Right renal pelvis (tissue), 4 donors: ENCODE measurements at regions not wholly inside any gene's neighbourhood (a gene's known extent, or its start where the extent isn't known, plus 50 kb on each side); places are given as distances from the start of the nearest gene placed in this dataset.
"Not testable (repeated sequence)": the region's sequence is repeated elsewhere in the genome, so short reads cannot be mapped to it uniquely, and the experiment has no call there.

Experiments used
- DNase-seq, 4 donors: peaks; one replicate each; pipeline ENCODE4 v3.0.0-alpha.2; 2013; ENCODE audit warnings: low read depth in 4 of 4, low spot score in 3 of 4, missing footprints in 1 of 4

DNA sequence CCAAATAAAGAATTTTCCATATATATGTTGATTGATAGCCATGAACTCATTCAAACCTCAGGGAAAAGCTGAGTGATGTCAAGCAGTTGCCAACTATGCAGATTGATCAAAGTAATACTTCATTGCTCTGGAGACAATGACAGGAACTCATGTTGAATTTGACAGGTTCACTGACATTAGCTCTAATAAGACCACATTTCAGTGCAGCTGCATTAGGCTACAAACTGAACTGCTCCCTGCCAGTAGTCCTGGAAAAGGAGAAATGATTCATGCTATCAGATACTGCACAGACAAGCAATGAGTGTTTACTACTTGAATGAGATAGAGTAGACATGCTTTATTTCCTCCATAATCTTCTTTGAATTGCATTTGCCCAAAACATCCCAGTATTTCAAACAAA lies 948.4 kb downstream of the MRPL39 start:
- DNase-seq = no peak

- no peak for DNase-seq
These were observed 949.3 kb downstream of the MRPL39 start for GRCh38 chr21:24658026-24658425.

GRCh38 chr21:24649691-24650090 lies 957.6 kb downstream of the MRPL39 start:
- no peak for DNase-seq

- DNase-seq = no peak
These were observed 970.6 kb downstream of the MRPL39 start for GRCh38 chr21:24636696-24637095.

DNA sequence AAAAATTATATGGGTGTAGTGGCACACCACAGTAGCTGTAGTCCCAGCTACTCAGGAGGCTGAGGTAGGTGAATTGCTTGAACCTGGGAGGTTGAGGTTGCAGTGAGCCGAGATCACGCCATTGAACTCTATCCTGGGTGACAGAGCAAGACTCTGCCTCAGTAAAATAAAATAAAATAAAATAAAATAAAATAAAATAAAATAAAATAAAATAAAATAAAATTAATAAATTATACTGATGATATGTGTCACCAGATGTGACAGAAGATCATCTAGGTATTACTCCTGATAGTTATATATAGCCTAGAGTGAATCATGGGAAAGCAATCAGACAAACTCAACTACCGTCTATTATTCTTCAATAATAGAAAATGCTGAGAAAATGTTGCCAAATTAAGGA lies 972.5 kb downstream of the MRPL39 start:
- no peak for DNase-seq

GRCh38 chr21:24628536-24628935 lies 978.7 kb downstream of the MRPL39 start:
- no peak for DNase-seq

DNA sequence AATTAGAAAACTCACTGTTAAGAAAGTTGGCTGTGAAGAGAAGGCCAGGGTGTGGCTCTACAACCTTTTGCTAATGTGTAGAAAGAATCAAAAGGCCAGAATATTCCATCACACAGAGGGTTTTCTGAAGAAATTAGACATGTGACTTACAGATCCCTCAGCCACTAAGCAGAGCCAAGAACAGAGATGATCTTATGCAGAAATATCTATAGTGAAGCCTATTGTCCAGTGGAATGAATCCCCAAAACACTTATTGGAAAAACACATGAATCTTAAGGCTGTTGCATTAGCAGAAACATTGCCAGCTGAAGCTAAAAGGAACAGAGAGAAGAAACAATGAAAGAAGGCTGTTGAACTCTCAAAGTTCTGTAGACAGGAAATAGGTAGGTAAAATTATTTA lies 979.2 kb downstream of the MRPL39 start:
- DNase-seq = no peak

GRCh38 chr21:24617819-24618218 lies 989.5 kb downstream of the MRPL39 start:
- no peak for DNase-seq

- no peak for DNase-seq
These were observed 1013.2 kb downstream of the MRPL39 start for GRCh38 chr21:24594082-24594481.

DNA sequence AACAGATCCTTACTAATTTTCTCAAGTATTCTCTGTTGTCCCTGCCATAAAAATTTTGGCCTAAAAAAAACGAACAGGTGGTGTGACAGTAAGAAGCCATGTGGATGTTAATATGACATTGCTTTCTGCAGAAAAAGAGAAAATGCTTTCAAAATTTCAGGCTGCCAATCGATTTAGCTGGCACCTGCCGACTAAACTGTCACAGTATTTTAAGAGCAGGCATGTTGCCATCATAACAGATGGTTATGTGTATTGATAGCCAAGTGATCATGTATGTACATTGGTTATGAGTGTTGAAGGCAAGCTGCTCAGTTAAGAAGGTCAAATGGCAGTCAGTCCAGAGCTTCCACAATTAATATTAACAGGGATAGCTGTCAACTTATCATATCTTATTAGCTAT lies 1017.0 kb downstream of the MRPL39 start:
- no peak for DNase-seq

DNA sequence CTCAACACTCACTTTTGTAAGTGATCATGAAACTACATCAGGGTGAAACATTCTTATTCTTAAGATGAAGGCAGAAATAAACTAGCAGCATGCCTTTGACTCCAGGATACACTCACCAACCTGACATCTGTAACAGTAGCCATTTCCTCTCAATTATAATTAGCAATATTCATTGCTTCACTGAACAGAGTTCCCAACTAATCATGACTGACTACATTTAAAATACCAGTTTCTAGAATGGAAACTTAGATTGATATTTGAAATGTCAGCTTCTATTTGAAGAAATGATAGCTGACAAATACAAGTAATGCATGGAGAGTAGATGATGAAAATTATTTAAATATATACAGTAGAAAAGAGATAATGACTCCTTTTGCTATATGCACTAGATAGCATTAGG lies 1023.8 kb downstream of the MRPL39 start:
- DNase-seq = no peak

GRCh38 chr21:24577301-24577700 lies 1030.0 kb downstream of the MRPL39 start:
- DNase-seq = no peak

DNA sequence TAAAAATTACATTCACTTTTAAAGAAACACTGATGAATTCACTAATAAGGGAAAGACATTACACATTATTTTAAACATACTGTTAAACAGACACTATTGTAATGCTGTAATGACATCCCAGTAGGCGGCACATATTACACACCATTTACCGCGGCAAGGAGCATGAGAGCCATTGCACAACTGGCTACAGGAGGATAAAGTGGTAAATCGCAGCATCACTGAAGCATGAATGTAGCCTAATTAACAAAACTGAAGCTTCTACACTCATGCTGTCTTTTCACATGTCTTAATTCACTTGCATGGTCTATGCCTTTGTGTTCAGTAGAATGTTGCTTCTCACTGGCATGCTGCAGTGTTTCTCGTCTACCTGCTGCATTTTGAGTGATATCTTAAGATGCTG lies 1046.0 kb downstream of the MRPL39 start:
- no peak for DNase-seq

GRCh38 chr21:24552491-24552890 lies 1054.8 kb downstream of the MRPL39 start:
- DNase-seq = no peak

GRCh38 chr21:24545807-24546361 lies 1061.4 kb downstream of the MRPL39 start:
- DNase-seq = no peak

DNA sequence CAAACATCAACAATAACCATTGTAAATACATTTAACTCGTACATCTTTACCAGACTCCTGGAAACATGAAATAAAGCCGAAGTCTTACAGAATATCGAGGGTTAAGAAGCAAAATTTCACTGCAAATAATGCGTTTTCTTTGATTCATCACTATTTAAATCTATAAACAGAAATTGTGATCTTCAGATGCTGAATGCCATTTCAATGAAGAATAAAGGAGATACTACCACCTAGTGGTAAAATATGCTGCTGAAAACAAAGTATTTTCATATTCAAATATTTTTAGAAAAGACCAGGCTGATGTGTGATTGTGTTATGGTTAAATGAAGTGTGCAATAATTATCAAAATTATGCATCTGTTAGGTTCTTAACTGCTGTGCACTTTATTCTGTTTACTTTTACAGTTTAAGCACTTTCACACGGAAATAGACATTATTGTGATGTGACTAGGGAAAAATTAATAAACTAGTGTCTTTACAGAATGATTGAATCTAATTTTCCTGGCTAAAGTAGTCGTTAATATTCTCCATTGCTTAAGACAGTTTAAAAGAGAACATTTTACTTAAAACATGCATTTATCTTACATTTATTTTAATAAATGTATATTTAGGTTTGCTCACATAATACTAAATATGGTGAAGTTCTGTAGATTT lies 1093.1 kb downstream of the MRPL39 start:
- no peak for DNase-seq

GRCh38 chr21:24509131-24509530 lies 1098.2 kb downstream of the MRPL39 start:
- DNase-seq = no peak

GRCh38 chr21:24486973-24487372 lies 1120.3 kb downstream of the MRPL39 start:
- no peak for DNase-seq

DNA sequence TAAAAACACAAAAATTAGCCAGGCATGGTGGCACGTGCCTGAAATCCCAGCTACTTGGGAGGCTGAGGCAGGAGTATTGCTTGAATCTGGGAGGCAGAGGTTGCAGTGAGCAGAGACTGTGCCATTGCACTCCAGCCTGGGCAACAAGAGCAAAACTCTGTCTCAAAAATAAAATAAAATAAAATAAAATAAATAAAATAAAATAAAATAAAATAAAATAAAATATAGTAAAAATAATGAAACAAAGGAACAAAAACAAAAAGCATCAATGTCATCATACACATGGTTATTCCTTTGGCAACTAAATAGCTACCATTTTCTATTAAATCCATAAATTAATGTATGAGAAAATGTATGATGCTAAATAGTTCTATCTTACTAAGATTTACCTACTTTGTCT lies 1123.9 kb downstream of the MRPL39 start:
- DNase-seq = not testable (repeated sequence)

- no peak for DNase-seq
These were observed 1136.4 kb downstream of the MRPL39 start for GRCh38 chr21:24470852-24471251.

- DNase-seq = no peak
These were observed 1150.9 kb downstream of the MRPL39 start for GRCh38 chr21:24456358-24456757.

GRCh38 chr21:24450119-24450518 lies 1157.2 kb downstream of the MRPL39 start:
- DNase-seq = no peak

GRCh38 chr21:24445517-24445916 lies 1161.8 kb downstream of the MRPL39 start:
- no peak for DNase-seq
